ENCODE measurements at regions not wholly inside any gene's neighbourhood (a gene's known extent, or its start where the extent isn't known, plus 50 kb on each side); places are given as distances from the start of the nearest gene placed in this dataset.

DNA sequence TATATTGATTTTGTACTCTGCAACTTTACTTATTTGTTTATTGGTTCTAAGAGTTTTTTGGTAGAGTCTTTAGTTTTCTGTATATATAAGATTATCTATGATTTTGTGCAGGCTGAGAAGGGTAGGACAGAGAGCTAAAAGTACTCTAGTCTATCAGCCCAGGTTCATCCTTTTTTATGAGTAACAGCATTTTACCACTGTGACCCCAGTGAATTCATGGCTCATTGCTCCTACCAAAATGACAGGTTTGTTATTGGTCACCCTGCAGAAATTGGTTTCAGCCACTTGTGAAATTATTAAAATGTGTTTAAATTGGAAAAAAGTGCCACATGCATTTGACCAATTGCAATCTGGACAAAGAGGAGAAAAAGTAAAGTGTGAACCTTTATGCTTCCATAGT lies 421.4 kb upstream of the DAB2 start:
- no peak for DNase-seq (ENCODE audit: low read depth)
- TF ChIP-seq CTCF (IDR thresholded peaks at IDR 0.05; ENCODE audit: insufficient read depth, low read depth, low read length, missing control alignments) = no peak
- H3K4me3 ChIP-seq (ENCODE audit: low read length) = no peak overlapping the region

DNA sequence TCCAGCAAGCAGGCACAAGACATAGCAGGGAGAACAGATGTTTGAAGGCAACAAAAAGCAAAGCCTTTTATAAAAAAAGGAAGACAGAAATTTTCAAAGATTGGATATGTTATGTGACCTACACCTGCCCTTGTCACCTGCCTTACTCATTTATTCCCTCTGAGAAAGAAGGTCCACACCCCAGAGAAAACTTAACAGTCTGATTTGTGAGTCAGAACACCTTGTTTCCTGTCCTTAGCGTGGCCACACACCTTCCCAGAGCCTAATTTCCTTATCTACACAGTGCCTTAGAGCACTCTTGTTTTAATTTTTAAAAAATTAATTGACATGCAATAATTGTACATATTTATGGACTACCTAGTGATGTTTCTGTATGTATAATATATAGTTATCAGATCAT lies 419.0 kb upstream of the DAB2 start:
- peak; percentile 39 for DNase-seq (ENCODE audit: low read depth)
- no peak for TF ChIP-seq CTCF (IDR thresholded peaks at IDR 0.05; ENCODE audit: insufficient read depth, low read depth, low read length, missing control alignments)
- H3K4me3 ChIP-seq (ENCODE audit: low read length) = no peak overlapping the region

DNA sequence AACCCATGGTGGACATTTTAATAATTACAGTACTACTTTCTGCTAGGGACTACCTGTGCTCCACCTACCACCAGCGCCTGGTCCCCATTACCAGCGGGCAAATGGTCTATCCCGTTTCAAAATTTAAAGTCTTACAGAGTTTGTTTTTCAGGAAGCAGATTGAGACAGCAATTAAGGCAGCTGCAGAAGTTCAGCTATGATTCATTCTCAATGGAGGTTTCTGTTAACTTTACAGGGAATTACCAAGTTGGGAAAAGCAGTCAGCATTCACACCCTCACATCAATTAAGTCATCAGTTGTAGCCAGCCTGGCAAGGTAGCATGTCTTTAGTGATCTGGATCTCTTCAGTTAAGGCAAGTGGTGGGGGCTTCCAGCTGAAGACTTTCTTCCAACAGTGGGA lies 410.6 kb upstream of the DAB2 start:
- H3K4me3 ChIP-seq (ENCODE audit: low read length) = no peak overlapping the region
- DNase-seq (ENCODE audit: low read depth) = peak; percentile 24
- no peak for TF ChIP-seq CTCF (IDR thresholded peaks at IDR 0.05; ENCODE audit: insufficient read depth, low read depth, low read length, missing control alignments)

GRCh38 chr5:39829441-39829840 lies 404.7 kb upstream of the DAB2 start:
- DNase-seq (ENCODE audit: low read depth) = no peak
- TF ChIP-seq CTCF (IDR thresholded peaks at IDR 0.05; ENCODE audit: insufficient read depth, low read depth, low read length, missing control alignments) = no peak
- H3K4me3 ChIP-seq (ENCODE audit: low read length) = no peak overlapping the region

GRCh38 chr5:39826051-39826450 lies 401.3 kb upstream of the DAB2 start:
- no peak overlapping the region for H3K4me3 ChIP-seq (ENCODE audit: low read length)
- TF ChIP-seq CTCF (IDR thresholded peaks at IDR 0.05; ENCODE audit: insufficient read depth, low read depth, low read length, missing control alignments) = no peak
- no peak for DNase-seq (ENCODE audit: low read depth)

DNA sequence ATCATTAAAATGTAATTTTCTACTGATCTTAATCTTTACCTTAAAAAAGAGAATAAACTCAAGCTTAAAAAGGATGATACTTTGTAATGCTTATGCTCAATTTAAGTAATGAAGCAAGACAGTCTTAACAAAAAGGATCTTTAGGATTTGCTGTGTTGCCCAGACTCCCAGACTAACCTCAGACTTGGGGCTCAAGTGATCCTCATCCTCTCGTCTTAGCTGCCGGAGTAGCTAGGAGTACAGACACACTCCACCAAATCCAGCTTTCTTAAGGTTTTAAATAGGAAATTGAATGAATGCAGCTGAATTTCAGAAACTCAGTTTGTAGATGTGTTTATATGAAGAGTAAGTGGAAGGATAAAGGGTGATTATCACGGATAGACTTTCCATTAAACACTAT lies 400.5 kb upstream of the DAB2 start:
- DNase-seq (ENCODE audit: low read depth) = no peak
- no peak for TF ChIP-seq CTCF (IDR thresholded peaks at IDR 0.05; ENCODE audit: insufficient read depth, low read depth, low read length, missing control alignments)
- H3K4me3 ChIP-seq (ENCODE audit: low read length) = no peak overlapping the region

DNA sequence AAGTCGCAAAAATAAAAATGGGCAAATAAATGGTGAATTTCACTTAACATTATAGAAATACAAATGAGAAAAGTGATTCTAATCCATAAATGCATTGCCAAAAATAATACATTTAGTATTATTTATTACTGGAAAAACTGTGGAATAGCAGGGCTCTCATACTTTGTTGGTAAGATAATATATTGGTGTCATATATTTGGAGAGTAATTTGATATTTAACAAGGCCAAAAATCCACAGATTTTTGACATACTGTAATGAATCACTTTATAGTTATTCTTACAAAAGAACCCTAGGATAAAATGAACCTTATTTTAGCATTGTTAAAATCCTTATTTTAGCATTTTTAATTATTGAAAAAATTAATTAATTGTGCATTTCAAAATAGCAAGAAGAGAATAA lies 397.2 kb upstream of the DAB2 start:
- no peak overlapping the region for H3K4me3 ChIP-seq (ENCODE audit: low read length)
- DNase-seq (ENCODE audit: low read depth) = no peak
- no peak for TF ChIP-seq CTCF (IDR thresholded peaks at IDR 0.05; ENCODE audit: insufficient read depth, low read depth, low read length, missing control alignments)
